EH (cell line): ENCODE measurements at regions not wholly inside any gene's neighbourhood (a gene's known extent, or its start where the extent isn't known, plus 50 kb on each side); places are given as distances from the start of the nearest gene placed in this dataset.
A peak's percentile ranks its signal among the peaks of the same experiment; 100 is the strongest.
"Not testable (repeated sequence)": the region's sequence is repeated elsewhere in the genome, so short reads cannot be mapped to it uniquely, and the experiment has no call there.

Experiments used
- DNase-seq: peaks from one replicate; pipeline ENCODE4 v3.0.0-alpha.2; 2015; ENCODE audit warnings: low read depth

DNA sequence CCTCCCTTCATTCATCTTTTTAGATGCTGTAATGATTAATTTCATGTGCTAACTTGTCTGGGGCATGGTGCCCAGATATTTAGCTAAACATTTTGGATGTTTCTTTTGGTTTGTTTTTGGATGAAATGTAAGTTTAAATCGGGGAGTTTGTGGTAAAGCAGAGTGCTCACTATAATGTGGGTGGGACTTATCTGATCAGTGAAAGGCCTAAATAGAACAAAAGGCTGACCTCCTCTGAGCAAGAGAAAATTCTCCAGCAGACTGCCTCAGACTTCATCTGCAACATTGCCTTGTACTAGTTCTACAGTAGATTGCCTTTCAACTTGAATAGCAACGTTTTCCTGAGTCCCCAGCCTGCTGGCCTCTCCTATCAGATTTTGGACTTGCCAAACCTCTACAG is 183.6 kb downstream of the S1PR1 start:
- DNase-seq = no peak

DNA sequence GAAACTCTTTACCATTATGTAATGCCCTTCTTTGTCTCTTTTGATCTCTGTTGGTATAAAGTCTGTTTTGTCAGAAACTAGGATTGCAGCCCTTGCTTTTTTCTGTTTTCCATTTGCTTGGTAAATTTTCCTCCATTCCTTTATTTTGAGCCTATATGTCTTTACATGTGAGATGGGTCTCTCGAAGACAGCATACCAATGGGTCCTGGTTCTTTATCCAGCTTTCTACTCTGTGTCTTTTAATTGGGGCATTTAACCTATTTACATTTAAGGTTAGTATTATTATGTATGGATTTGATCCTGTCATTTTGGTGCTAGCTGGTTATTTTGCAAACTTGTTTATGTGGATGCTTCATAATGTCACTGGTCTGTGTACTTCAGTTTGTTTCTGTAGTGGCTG is 191.3 kb downstream of the S1PR1 start:
- DNase-seq = not testable (repeated sequence)

DNA sequence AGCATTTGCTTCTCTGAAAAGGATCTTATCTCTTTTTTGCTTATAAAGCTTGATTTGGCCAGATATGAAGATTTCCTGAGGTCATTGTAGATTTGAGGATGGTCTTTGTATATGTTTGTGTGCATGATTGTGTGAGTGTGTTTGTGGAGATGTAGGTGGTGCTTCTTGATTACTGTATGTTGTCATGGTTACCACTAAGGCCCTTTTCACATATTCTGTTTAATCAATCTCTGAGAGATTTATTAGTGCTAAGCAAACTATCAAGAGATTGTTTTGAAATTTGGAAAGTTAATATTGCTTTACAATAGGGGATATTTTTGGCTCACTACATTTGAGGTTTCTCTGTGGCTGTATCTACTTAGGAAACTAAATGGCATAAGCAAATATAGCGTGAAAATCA is 191.7 kb downstream of the S1PR1 start:
- DNase-seq = no peak

DNA sequence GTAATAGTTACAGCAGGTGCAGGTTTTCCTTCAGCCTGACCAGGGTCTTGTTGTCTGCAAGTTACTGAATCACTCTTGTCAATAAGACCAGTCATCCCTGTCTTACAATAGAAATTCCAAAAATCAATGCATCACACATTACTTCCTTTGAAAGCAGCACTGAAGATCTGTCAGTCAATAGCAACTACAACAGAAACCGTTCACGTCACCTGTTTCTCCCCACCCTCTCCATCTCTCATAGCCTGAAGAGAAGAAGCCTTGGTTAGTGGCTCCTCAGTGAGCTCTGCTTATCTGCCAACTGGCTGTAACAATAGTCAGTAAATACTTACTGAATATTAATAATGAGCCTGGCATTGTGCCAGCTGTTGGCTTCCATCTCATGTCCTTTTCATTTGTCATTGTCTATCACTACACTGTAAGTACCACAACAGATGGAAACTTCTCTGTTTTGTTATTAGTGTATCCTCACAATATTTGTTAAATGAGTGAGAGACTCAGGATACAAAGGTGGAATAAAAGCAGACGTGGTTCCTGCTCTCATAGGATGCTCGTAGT is 195.2 kb downstream of the S1PR1 start:
- DNase-seq = no peak

DNA sequence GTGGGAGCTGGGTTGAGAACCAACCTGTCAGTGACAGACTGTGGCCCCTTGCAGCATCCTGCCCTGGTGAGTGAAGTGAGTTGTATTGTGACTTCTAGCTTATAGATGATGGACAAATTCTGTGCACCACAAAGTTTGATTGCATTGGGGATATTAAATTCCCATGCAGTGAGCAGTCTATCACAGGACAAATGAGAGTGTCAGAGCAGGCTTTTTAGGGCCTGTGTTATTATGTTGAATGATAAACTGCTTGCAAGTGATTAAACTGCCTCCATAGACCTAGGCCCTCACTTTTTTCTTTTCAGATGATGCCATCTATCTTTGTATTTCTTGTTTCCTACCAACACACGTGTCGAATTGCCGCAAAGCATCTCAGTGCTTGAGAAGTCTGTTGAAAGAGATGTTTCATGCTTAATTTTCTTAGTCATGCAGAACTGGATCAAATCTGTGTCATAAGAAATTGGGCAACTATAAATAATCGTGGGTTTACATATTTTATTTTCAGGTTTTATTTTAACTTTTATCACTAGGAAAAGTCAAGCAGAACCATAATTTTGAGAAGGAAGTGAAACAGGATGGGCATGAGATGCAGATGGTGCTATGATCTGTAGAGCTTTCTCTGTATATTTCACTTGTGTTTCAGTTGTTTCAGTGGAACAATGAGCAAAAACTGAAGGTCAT is 199.2 kb downstream of the S1PR1 start:
- no peak for DNase-seq

DNA sequence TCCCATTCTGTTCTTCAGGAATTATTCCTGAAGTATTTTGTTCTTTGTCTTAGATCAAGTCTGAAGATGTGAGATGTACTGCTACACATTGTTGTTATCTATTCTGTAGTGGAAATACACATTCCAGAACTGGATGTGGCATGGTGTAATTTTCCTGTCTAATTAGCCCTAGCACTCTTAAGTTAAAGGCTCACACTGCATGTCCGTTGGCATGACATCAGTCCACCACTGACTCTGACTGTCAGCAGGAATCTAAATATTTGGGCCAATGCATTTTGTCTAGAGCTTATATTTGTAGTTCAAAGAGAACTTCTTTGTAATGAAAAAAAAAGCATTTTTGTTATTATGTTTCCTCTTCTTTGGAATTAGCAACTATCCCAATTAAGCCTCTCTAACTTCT is 201.0 kb downstream of the S1PR1 start:
- DNase-seq = no peak

DNA sequence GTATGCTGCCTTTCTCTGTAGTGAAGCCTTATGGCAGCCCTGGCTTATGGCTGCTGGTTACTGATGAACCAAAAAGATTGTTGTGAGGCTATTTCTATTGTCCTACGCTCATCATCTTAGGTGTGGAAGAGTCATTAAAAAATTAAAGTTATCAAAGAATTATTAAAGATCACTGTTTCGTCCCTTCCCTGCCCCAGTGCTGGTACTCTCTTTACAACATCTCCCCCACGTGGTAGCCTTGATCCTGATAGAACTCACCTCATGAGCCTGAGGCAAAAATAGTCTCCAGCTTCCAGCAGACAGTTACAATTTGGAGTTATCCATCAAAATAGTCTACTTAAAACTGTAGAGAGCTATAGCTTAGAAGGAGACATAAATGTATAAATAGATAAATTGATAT is 201.5 kb downstream of the S1PR1 start:
- peak; percentile 28 for DNase-seq

DNA sequence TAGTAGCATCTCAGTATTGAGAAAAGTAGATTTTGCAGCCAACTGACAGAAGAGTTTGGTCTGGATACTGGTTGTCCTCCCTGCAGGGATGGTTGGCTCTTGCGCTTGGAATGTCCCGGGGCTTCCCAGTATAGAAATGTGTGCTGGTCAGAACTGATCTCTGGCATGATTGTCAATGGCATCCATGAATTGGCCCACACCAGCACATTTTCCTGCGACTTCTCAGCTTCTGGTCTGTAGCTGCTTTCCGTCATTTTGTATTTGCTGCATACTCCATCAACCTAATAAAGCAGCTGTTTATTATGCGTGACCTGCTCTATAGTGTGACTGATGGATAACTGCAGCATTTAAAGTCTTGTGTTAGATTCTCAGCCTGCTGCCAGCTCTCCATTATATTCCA is 203.7 kb downstream of the S1PR1 start:
- no peak for DNase-seq

DNA sequence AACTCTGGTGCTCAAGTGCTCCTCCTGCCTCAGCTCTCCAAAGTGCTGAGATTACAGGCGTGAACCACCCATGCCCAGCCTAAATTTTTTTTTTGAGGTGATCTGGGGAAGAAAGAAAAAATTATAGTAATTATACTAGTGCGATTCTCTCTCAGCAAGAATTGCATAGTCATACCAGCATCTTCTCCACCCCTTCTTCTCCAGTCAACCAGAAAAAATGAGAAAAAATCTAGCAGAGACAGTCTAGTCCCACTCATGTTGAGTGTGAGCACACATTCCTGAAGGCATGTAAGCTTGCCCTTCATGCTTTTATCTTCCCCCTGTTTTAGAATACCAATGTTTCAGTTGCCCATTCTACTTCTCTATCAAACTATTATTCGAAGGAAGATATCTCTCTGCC is 207.6 kb downstream of the S1PR1 start:
- no peak for DNase-seq

DNA sequence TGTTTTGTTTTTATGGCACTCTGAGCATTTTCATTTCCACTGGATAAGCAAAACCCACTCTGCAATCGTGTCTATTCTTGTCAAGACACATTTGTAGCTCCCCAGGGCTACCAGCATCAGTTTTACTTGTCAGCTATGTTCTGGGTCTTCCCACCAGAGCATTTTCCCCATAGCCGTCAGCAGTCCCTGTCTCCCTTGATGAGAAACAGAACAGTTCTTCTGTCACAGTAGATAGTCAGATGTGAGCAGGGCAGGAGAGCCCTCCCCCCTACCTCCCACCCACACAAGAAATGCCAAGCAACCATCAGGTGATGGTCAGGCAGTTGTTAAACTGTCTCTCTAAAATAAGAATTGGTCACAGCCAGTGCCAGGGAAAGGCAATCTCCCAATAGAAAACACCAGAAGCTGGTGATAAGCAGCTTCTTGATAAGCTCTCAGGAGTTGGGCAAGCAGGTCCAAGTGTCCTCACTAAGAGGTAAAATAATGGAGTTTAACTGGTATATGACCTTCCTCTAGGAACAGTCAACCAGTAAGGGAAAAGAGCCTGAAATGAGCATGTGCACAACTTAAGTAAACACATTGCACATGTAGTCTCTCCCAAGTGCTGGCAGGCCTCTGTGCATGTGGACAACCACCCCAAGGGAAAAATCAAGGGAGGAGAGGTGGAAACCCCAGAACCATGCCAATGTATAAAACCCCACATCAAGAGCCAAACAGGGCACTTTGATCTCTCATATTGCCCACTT is 208.2 kb downstream of the S1PR1 start:
- no peak for DNase-seq

DNA sequence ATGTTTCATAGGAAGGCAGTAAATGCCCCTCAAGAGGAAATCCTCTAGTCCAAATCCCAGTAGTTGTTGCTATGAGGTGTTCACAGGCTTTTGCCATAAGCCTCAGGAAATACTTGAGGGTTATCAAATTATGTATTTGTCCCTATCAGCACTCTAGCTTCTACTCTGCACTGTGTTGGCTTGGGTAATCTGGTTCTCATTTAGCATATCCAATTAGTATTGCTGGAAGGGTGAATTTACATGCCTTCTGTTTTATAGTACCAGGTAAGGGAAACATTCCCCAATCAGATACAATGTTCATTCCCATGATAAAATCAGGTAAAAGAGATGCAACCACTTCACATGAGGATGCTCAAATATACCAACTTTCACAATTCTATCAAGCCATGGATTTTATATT is 211.2 kb downstream of the S1PR1 start:
- DNase-seq = no peak

DNA sequence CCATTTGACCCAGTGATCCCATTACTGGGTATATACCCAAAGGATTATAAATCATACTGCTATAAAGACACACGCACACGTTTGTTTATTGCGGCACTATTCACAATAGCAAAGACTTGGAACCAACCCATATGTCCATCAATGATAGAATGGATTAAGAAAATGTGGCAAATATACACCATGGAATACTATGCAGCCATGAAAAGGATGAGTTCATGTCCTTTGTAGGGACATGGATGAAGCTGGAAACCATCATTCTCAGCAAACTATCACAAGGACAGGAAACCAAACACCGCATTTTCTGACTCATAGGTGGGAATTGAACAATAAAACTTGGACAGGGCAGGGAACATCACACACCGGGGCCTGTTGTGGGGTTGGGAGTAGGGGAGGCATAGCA is 213.9 kb downstream of the S1PR1 start:
- DNase-seq = not testable (repeated sequence)

DNA sequence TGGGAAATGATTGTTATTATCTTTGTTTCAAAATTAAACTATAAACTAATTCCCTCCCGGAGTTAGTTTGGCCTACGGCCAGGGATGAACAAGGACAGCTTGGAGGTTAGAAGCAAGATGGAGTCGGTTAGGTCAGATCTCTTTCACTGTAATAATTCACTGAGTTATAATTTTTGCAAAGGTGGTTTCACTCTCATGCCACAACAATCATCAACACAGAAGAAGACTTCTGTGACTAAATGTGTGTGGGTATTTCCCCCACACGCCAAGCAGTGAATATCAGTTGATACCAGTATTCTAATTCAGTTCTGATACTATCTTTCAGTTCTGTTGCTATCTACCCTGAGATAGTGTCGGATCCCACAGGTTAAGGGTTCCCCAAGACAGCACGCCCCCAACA is 215.1 kb downstream of the S1PR1 start:
- DNase-seq = no peak

DNA sequence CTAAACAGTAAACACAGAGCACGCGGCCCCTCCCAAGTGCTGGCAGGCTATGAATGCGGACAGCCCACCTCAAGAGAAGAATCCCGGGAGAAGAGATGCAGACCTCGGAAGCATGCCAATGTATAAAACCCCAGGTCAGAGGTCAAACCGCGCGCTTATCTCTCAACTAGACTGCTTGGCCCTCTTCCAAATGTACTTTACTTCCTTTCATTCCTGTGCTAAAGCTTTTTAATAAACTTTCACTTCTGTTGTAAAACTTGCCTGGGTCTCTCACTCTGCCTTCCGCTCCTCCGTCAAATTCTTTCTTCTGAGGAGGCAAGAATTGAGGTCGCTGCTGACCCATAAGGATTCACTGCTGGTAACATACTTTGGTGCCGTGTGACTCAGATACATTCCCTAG is 216.0 kb downstream of the S1PR1 start:
- DNase-seq = no peak

DNA sequence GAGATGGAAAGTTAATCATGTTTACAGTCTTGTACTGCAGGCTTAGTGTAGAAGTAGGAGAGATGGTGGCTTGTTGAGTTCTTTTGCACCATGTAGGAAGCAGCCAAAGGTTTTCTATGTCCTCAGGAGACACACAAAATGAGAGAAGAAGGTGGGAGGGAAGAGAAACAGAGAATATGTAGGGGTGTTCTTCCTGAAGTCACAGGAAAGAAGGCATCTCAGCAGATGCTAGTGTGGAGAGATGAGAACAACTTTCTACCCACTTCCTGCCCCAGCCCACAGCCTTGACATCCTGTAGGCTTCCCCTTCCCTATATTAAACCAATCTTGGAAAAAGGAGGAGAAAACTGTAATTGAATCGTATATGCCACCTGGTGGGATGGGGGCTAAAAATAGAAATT is 217.0 kb downstream of the S1PR1 start:
- no peak for DNase-seq

DNA sequence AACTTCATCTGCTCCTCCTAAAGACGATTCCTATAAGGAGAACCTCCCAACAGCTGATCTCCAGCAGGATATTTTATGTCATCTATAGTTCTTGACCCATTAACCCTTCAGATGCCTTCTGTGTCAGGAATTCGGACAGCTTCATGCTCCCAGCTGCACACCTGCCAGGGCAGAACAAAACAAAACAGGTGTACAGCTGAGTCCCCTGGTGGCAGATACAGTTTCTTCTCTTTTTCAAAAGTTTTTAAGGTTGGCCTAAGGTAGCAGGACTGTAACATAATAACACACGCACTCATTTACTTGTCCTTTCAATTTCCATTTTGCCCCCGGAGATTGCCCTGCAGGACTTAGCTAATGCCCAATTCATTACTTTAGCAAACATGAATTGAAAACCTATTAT is 218.3 kb downstream of the S1PR1 start:
- no peak for DNase-seq

DNA sequence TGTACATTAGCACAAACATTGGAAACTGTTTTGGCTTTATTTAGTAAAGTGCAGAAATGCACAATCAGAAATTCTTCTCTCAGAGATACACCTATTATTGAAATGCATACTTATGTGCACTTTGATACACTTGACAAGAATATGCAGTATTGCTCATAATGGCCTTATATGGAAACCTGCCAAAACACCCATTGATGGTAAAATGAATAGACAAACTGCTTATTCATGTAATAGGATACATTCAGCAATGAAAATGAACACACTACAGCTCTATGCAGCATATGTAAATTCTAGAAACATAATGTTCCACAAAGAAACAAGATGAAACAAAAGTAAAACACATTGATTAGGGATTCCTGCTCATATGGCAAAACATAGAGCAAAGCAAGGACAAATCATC is 223.9 kb downstream of the S1PR1 start:
- no peak for DNase-seq

DNA sequence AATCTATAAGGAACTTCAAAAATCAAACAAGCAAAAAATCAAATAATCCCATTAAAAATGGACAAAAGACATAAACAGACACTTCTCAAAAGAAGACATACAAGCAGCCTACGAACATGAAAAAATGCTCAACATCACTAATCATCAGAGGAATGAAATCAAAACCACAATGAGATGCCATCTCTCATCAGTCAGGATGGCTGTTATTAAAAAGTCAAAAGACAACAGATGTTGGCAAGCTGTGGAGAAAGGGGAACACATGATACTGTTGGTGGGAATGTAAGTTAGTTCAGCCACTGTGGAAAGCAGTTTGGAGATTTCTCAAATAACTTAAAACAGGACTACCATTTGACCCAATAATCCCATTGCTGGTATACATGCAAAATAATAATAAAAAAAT is 226.4 kb downstream of the S1PR1 start:
- DNase-seq = peak; percentile 11

DNA sequence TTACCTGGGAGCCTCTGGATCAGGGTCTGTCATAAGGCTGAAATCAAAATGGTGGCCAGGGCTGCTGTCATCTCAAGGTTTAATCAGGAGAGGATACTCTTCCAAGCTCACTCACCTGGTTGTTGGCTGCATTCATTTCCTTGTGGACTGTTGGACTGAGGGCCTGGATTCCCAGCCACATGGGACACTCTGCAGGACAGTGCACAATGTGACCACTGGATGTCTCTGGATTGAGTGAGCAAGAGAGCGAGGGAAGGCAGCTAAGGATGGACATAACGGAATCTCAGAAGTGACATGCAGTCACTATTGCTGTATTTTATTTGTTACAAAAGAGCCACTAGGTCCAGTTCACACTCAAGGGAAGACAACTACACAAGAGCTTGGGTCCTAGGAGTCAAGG is 229.1 kb downstream of the S1PR1 start:
- DNase-seq = no peak

DNA sequence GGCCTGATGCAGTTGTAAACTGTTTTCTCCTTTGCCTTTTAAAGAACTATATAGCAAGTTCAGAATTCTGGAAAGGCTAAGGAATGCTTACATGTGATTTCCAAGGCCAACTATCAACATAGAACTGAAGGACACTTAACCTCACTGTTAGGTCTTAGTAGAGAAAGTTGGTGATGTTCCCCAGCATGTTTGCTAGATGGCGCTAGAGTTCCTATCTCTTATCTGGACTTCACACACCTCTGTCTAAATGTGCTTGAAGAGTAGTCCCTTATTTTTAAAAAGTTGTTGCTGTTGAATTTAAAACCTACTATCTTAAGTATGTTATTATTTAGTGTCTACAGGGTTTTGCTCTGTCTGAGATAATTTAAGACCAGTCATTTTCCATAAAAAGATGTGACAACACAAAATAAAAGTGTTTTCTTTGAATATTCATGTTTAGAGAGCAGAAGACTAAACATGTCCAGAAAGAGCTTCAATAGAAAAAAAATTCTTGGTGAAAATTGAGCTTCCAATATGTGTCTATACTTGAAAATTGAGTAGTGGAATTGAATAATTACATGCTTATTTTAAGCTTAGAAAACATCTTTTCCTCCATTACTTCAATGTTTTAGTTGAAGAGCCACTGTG is 237.3 kb downstream of the S1PR1 start:
- DNase-seq = peak; percentile 12

DNA sequence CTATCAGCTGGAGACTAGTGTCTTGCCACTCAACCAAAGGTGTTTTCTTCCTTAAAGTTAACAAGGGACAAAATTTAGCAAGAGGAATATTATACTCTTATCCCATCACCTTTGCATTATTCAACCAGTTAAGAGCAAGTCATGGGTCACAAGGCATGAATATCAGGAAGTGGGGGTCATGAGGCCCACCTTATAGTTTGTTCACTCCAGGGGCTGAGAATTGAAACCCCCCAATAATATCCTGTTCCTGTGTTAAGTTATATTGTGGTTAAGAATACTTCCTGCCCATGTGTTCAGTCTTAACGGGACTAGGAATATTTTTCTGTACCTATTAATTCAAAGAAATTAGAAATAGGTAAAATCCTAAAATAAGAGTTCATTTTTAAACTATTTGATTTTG is 239.7 kb downstream of the S1PR1 start:
- no peak for DNase-seq

DNA sequence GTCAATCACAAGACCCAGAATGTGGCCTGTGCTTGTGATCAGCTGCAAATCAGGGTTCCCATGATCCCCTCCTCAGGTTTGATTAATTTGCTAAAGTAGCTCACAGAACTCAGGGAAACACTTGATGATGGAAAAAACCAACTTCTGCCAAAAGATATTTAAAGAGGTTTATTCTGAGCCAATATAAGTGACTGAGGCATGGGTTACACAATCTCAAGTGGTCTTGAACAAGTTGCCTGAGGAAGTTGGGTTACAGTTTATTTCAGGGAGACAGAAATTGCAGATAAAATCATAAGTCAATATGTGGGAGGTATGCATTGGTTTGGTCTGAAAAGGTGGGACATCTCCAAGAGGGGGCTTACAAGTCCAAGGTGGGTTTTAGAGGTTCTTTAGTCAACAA is 243.1 kb downstream of the S1PR1 start:
- no peak for DNase-seq

DNA sequence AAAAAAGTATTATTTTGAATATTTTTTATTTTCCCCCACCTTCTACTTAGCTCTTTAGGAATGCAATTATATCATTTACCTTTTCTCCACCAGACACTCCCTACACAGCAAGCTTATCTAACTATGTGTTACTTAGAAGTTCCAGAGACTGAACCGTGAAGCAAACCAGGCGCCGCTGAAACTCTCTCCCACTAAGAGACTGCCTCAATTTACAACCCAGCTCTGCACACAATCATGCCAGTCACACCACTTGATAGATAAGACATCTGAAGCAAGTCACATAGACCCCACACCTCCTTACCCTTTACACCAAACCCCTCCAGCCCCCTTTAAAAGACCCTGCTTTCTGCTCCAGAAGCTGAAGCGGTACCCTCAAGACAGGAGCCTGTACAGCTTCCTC is 245.5 kb downstream of the S1PR1 start:
- no peak for DNase-seq
